Brain pericyte (primary cell): ENCODE measurements at regions not wholly inside any gene's neighbourhood (a gene's known extent, or its start where the extent isn't known, plus 50 kb on each side); places are given as distances from the start of the nearest gene placed in this dataset.

ENCODE experiments used
- DNase-seq: peaks from one replicate; pipeline ENCODE4 v3.0.0-alpha.2; 2012; ENCODE audit warnings: low read depth, low spot score

- no peak for DNase-seq
Observed at GRCh38 chr6:15077961-15078360, 167.9 kb upstream of the JARID2 start.

- DNase-seq: no peak
Observed at GRCh38 chr6:15079288-15079817, 166.5 kb upstream of the JARID2 start.

- DNase-seq: no peak
Observed at GRCh38 chr6:15080895-15081294, 165.0 kb upstream of the JARID2 start.

GRCh38 chr6:15081447-15081846 is 164.4 kb upstream of the JARID2 start:
- no peak for DNase-seq

- no peak for DNase-seq
Observed at GRCh38 chr6:15082708-15083107, 163.2 kb upstream of the JARID2 start.

GRCh38 chr6:15086348-15087158 is 159.3 kb upstream of the JARID2 start:
- no peak for DNase-seq

- DNase-seq: no peak
Observed at GRCh38 chr6:15087186-15087589, 158.7 kb upstream of the JARID2 start.

GRCh38 chr6:15088904-15089568 is 156.8 kb upstream of the JARID2 start:
- no peak for DNase-seq

- no peak for DNase-seq
Observed at GRCh38 chr6:15089569-15090144, 156.2 kb upstream of the JARID2 start.

- no peak for DNase-seq
Observed at GRCh38 chr6:15090145-15090579, 155.7 kb upstream of the JARID2 start.

- no peak for DNase-seq
Observed at GRCh38 chr6:15090745-15091384, 155.0 kb upstream of the JARID2 start.

- no peak for DNase-seq
Observed at GRCh38 chr6:15096894-15097837, 148.7 kb upstream of the JARID2 start.

GRCh38 chr6:15101130-15101529 is 144.7 kb upstream of the JARID2 start:
- DNase-seq: no peak

- no peak for DNase-seq
Observed at GRCh38 chr6:15102241-15102640, 143.6 kb upstream of the JARID2 start.

- no peak for DNase-seq
Observed at GRCh38 chr6:15106958-15107643, 138.8 kb upstream of the JARID2 start.

GRCh38 chr6:15107644-15108382 is 138.1 kb upstream of the JARID2 start:
- DNase-seq: no peak

GRCh38 chr6:15108383-15108715 is 137.5 kb upstream of the JARID2 start:
- no peak for DNase-seq

GRCh38 chr6:15109338-15110090 is 136.4 kb upstream of the JARID2 start:
- no peak for DNase-seq
